PC-9 (cell line): ENCODE measurements at regions not wholly inside any gene's neighbourhood (a gene's known extent, or its start where the extent isn't known, plus 50 kb on each side); places are given as distances from the start of the nearest gene placed in this dataset.

Experiments
- BruUV-seq: library from RNA; stranded (reverse); fragments of 400-500 nt; replicated peaks from 2 replicates; lab custom pipeline; 2021; lab: Mats Ljungman, UMichigan
- CTCF ChIA-PET: fragments of 300-600 bp; sonication (Branson Sonifier 250); formaldehyde crosslinking; loops from one replicate; lab custom pipeline; 2022; ENCODE audit warnings: antibody characterized with exemption; lab: Charles Lee
- POLR2A ChIA-PET: fragments of 300-600 bp; sonication (Branson Sonifier 250); formaldehyde crosslinking; loops from one replicate; lab custom pipeline; 2022; ENCODE audit warnings: antibody characterized with exemption; ENCODE audit not compliant: unreplicated experiment; lab: Charles Lee
- DNase-seq, 2 experiments: peaks; one replicate each; pipeline versions ENCODE4 v3.0.0 to v3.0.0-alpha.2; 2015 to 2022; ENCODE audit warnings: mixed read lengths in 1 of 2
- H2AFZ ChIP-seq: fragments of 200-600 bp; sonication (generic); 2 replicates; pipeline ENCODE4 v1.8.1; 2017; ENCODE audit warnings: antibody characterized with exemption
- H3F3A ChIP-seq: fragments of 200-600 bp; sonication (generic); 2 replicates; pipeline ENCODE4 v1.8.1; 2017; ENCODE audit warnings: antibody characterized with exemption, mild to moderate bottlenecking, low read depth; ENCODE audit not compliant: insufficient read depth
- H3K27ac ChIP-seq: fragments of 200-600 bp; sonication (generic); 2 replicates; pipeline ENCODE4 v1.6.1; 2016; ENCODE audit warnings: mixed run types
- H3K27me3 ChIP-seq: fragments of 200-600 bp; sonication (generic); 2 replicates; pipeline ENCODE4 v1.6.1; 2016; ENCODE audit warnings: low read depth, mixed run types; ENCODE audit not compliant: insufficient read depth
- H3K36me3 ChIP-seq: fragments of 200-600 bp; sonication (generic); 2 replicates; pipeline ENCODE4 v1.6.1; 2016; ENCODE audit warnings: low read depth, mixed run types
- H3K4me1 ChIP-seq: fragments of 200-600 bp; sonication (generic); replicated peaks from 2 replicates; pipeline ENCODE4 v1.6.1; 2016; ENCODE audit warnings: mixed run types; ENCODE audit not compliant: insufficient read depth
- H3K4me2 ChIP-seq: fragments of 200-600 bp; sonication (generic); 2 replicates; pipeline ENCODE4 v1.6.1; 2017; ENCODE audit warnings: mixed run types
- H3K4me3 ChIP-seq: fragments of 200-600 bp; sonication (generic); 2 replicates; pipeline ENCODE4 v1.6.1; 2016; ENCODE audit warnings: mixed run types
- H3K79me2 ChIP-seq: fragments of 200-600 bp; sonication (generic); 2 replicates; pipeline ENCODE4 v1.6.1; 2017; ENCODE audit warnings: low read depth, mixed run types
- H3K9me2 ChIP-seq: fragments of 200-600 bp; sonication (generic); 2 replicates; pipeline ENCODE4 v1.8.1; 2017; ENCODE audit warnings: mild to moderate bottlenecking; ENCODE audit not compliant: insufficient read depth
- H3K9me3 ChIP-seq: fragments of 200-600 bp; sonication (generic); 2 replicates; pipeline ENCODE4 v1.8.1; 2016; ENCODE audit warnings: low read depth; ENCODE audit not compliant: insufficient read depth
- H4K20me1 ChIP-seq: fragments of 200-600 bp; sonication (generic); 2 replicates; pipeline ENCODE4 v1.8.1; 2017; ENCODE audit not compliant: insufficient read depth
- CTCF ChIP-seq: fragments of 200-600 bp; sonication (generic); conservative IDR thresholded peaks from 2 replicates; pipeline ENCODE4 v1.6.1; 2017; ENCODE audit warnings: mixed run types, antibody characterized with exemption, mild to moderate bottlenecking, moderate library complexity
- EZH2 ChIP-seq: fragments of 200-600 bp; sonication (generic); IDR thresholded peaks from 2 replicates; pipeline ENCODE4 v1.8.0; 2017; ENCODE audit warnings: antibody characterized with exemption, low read depth
- intact Hi-C: fragments of 100-400 bp; cut with micrococcal nuclease; formaldehyde crosslinking; loops from one replicate; pipeline ENCODE4 v1.10.0; 2022; ENCODE audit not compliant: unreplicated experiment

GRCh38 chr14:80005561-80005960 lies 205.7 kb downstream of the DIO2 start:
- intact Hi-C loops, result no loop called here
- POLR2A ChIA-PET, result no interaction called here
- no peak for DNase-seq
- Histone ChIP-seq H3K36me3 (no peaks in the 10 kb centered on the region), H4K20me1 (no peaks in the 10 kb centered on the region), H3K4me2 (no peak overlapping the region), H3K4me3 (no peak overlapping the region), H3K9me3 (0 out of 2 replicates have a peak, but pooled peaks cover 3% of the 10 kb centered on the region), H3K27me3 (no peaks in the 10 kb centered on the region), H3F3A (peaks cover 7% of the 10 kb centered on the region; the same call in 1 of the 2 replicates), H3K79me2 (no peaks in the 10 kb centered on the region), H2AFZ (no peak overlapping the region), H3K4me1 (peaks cover 14% of the 10 kb centered on the region), H3K27ac (no peak overlapping the region), H3K9me2 (no peaks in the 10 kb centered on the region)
- CTCF ChIA-PET, result no interaction called here
- TF ChIP-seq EZH2 (no peak), CTCF (no peak)
- BruUV-seq, result no TSS peak

- 0 out of 2 replicates have a peak, but pooled peaks cover 3% of the 10 kb centered on the region for H3K9me3 ChIP-seq
- CTCF ChIA-PET, result no interaction called here
- no peaks in the 10 kb centered on the region for H3K36me3 ChIP-seq
- H3K9me2 ChIP-seq, result no peaks in the 10 kb centered on the region
- H3K4me2 ChIP-seq, result no peak overlapping the region
- H3K79me2 ChIP-seq, result no peaks in the 10 kb centered on the region
- no peak for DNase-seq
- BruUV-seq, result no TSS peak
- intact Hi-C loops, result no loop called here
- POLR2A ChIA-PET, result no interaction called here
- H4K20me1 ChIP-seq, result no peaks in the 10 kb centered on the region
- H2AFZ ChIP-seq, result no peak overlapping the region
- TF ChIP-seq CTCF (no peak), EZH2 (no peak)
- H3K27ac ChIP-seq, result no peak overlapping the region
- H3F3A ChIP-seq, result peaks cover 7% of the 10 kb centered on the region; the same call in 1 of the 2 replicates
- no peak overlapping the region for H3K4me3 ChIP-seq
- H3K27me3 ChIP-seq, result no peaks in the 10 kb centered on the region
- peaks cover 14% of the 10 kb centered on the region for H3K4me1 ChIP-seq
Observed at GRCh38 chr14:80004871-80005270, 206.4 kb downstream of the DIO2 start.

- TF ChIP-seq CTCF (no peak), EZH2 (no peak)
- Histone ChIP-seq H3K79me2 (no peaks in the 10 kb centered on the region), H3K9me3 (0 out of 2 replicates have a peak, but pooled peaks cover 3% of the 10 kb centered on the region), H3K27ac (no peak overlapping the region), H3K9me2 (no peaks in the 10 kb centered on the region), H3K27me3 (no peaks in the 10 kb centered on the region), H4K20me1 (no peaks in the 10 kb centered on the region), H3K4me3 (no peak overlapping the region), H3K4me1 (peaks cover 14% of the 10 kb centered on the region), H2AFZ (0 out of 2 replicates have a peak overlapping the region, but pooled peaks have one; percentile 12), H3K4me2 (peak overlapping the region; percentile 49), H3F3A (peaks cover 7% of the 10 kb centered on the region; the same call in 1 of the 2 replicates), H3K36me3 (no peaks in the 10 kb centered on the region)
- CTCF ChIA-PET, result no interaction called here
- POLR2A ChIA-PET, result no interaction called here
- peak in 1 of 2 experiments; percentile 81 for DNase-seq
- intact Hi-C loops, result no loop called here
- no TSS peak for BruUV-seq
Observed at GRCh38 chr14:80003138-80003537, 208.2 kb downstream of the DIO2 start.
